ENCODE measurements at regions not wholly inside any gene's neighbourhood (a gene's known extent, or its start where the extent isn't known, plus 50 kb on each side); places are given as distances from the start of the nearest gene placed in this dataset.

DNA sequence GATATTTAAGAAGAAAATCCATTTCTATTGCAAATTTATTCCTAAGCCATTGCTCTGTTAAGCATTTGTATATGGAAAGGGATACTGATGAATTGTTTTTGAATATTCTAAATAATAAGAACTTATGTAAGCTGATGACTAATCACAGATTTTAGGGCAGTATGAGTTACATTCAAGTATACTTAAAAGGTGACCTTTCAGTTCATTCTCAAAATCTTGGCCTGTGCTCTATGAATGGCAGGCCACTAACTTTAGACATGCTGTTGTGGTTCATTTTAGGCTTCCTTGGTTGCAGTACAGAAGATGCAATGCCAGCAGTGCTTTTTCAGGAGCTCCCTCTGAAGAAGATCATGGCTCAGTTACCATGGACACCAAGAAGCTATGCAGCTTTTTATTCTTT is 380.4 kb downstream of the CENPW start:
- TF ChIP-seq, protein P1, sequence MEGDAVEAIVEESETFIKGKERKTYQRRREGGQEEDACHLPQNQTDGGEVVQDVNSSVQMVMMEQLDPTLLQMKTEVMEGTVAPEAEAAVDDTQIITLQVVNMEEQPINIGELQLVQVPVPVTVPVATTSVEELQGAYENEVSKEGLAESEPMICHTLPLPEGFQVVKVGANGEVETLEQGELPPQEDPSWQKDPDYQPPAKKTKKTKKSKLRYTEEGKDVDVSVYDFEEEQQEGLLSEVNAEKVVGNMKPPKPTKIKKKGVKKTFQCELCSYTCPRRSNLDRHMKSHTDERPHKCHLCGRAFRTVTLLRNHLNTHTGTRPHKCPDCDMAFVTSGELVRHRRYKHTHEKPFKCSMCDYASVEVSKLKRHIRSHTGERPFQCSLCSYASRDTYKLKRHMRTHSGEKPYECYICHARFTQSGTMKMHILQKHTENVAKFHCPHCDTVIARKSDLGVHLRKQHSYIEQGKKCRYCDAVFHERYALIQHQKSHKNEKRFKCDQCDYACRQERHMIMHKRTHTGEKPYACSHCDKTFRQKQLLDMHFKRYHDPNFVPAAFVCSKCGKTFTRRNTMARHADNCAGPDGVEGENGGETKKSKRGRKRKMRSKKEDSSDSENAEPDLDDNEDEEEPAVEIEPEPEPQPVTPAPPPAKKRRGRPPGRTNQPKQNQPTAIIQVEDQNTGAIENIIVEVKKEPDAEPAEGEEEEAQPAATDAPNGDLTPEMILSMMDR (conservative IDR thresholded peaks at IDR 0.05; ENCODE audit: low read depth in 2 of 2): no peak
- no peak for TF ChIP-seq REST (IDR thresholded peaks at IDR 0.05; ENCODE audit: unreplicated experiment)
- no peak for TF ChIP-seq POLR2AphosphoS5 (IDR thresholded peaks at IDR 0.05; ENCODE audit: low read depth)
